Loucy (cell line): ENCODE measurements at regions not wholly inside any gene's neighbourhood (a gene's known extent, or its start where the extent isn't known, plus 50 kb on each side); places are given as distances from the start of the nearest gene placed in this dataset.

Experiments used
- H2AFZ ChIP-seq: fragments of 200-600 bp; sonication (generic); 2 replicates; pipeline ENCODE4 v1.6.0; 2016; ENCODE audit warnings: antibody characterized with exemption, mild to moderate bottlenecking, low read length, moderate library complexity
- H3F3A ChIP-seq: fragments of 200-600 bp; 2 replicates; pipeline ENCODE4 v1.6.0; 2016; ENCODE audit warnings: antibody characterized with exemption, low read depth, mild to moderate bottlenecking
- H3K27me3 ChIP-seq: fragments of 200-600 bp; sonication (generic); 2 replicates; pipeline ENCODE4 v1.6.1; 2014; ENCODE audit warnings: low read length, mild to moderate bottlenecking; ENCODE audit not compliant: insufficient read depth, poor library complexity, severe bottlenecking
- H3K36me3 ChIP-seq: fragments of 200-600 bp; sonication (generic); 2 replicates; pipeline ENCODE4 v1.6.1; 2016; ENCODE audit warnings: low read length; ENCODE audit not compliant: insufficient read depth
- H3K4me1 ChIP-seq: fragments of 200-600 bp; sonication (generic); 2 replicates; pipeline ENCODE4 v1.5.1; 2014; ENCODE audit warnings: low read length, mild to moderate bottlenecking; ENCODE audit not compliant: insufficient read depth, poor library complexity, severe bottlenecking
- H3K4me2 ChIP-seq: fragments of 200-600 bp; sonication (generic); 2 replicates; pipeline ENCODE4 v1.6.0; 2014; ENCODE audit warnings: antibody characterized with exemption, low read length, low read depth, mild to moderate bottlenecking; ENCODE audit not compliant: poor library complexity, severe bottlenecking
- H3K4me3 ChIP-seq: fragments of 200-600 bp; sonication (generic); 2 replicates; pipeline ENCODE4 v1.5.1; 2014; ENCODE audit warnings: low read length, mild to moderate bottlenecking, mixed read lengths; ENCODE audit not compliant: poor library complexity, severe bottlenecking
- H3K79me2 ChIP-seq: fragments of 200-600 bp; sonication (generic); 2 replicates; pipeline ENCODE4 v1.6.1; 2014; ENCODE audit warnings: low read length; ENCODE audit not compliant: insufficient read depth
- H3K9ac ChIP-seq: fragments of 200-600 bp; sonication (generic); 2 replicates; pipeline ENCODE4 v1.6.0; 2014; ENCODE audit warnings: mild to moderate bottlenecking, low read depth, low read length, moderate library complexity; ENCODE audit not compliant: poor library complexity, severe bottlenecking
- H3K9me2 ChIP-seq: fragments of 200-600 bp; sonication (generic); replicated peaks from 2 replicates; pipeline ENCODE4 v1.6.1; 2016; ENCODE audit warnings: low read depth, low read length, mixed read lengths
- H3K9me3 ChIP-seq: fragments of 200-600 bp; sonication (generic); 2 replicates; pipeline ENCODE4 v1.6.1; 2014; ENCODE audit warnings: mild to moderate bottlenecking, antibody characterized with exemption, low read length, low read depth; ENCODE audit not compliant: insufficient read depth
- H4K20me1 ChIP-seq: fragments of 200-600 bp; sonication (generic); 2 replicates; pipeline ENCODE4 v1.6.0; 2014; ENCODE audit warnings: antibody characterized with exemption, low read length, mild to moderate bottlenecking; ENCODE audit not compliant: insufficient read depth, poor library complexity, severe bottlenecking
- EZH2phosphoT487 ChIP-seq: fragments of 200-600 bp; IDR thresholded peaks from 2 replicates; pipeline ENCODE4 v1.6.1; 2018; ENCODE audit warnings: antibody characterized with exemption, mild to moderate bottlenecking, moderate library complexity, borderline replicate concordance
- TF ChIP-seq, protein P1 (sequence below): fragments of 200-600 bp; sonication (generic); conservative IDR thresholded peaks from 2 replicates; pipeline ENCODE4 v1.5.1; 2014; ENCODE audit warnings: mild to moderate bottlenecking, antibody characterized with exemption, low read length

DNA sequence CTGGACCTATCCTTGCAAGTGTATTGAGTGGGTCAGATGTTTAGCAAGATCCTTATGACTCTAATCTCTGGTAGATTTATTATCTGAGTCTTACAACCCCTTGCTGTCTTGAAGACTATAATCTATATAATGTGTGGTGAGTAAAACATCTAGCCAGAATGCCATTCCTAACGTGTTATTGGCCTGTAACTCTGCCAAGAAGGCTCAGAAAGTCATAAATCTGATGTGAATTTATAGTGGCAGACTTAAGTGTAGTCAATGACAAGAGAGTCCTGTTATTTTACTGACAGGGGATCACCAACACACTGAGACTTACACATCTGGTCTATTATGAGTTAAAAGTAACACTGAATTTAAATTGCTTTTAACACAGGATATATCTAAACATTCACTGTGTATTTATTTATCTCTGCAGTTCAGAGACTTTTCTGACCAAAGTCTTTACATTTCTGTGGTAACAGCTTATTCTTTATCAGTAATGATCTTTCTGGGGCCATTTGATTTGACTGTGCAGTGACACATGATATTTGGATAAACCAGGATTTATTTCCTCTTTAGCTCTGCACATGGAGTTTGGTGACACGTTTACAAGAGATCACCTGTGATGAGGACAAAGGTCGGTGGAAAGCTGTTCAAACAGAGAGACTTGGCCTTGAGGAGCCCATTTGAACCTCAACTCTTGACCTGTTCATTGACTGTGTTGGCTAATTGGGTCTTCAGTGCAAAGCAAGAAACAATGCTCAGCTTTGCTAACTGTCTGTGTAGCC, 415.8 kb downstream of the STIM2 start:
- H3K79me2 ChIP-seq: no peaks in the 10 kb centered on the region
- no peaks in the 10 kb centered on the region for H3K9me3 ChIP-seq

DNA sequence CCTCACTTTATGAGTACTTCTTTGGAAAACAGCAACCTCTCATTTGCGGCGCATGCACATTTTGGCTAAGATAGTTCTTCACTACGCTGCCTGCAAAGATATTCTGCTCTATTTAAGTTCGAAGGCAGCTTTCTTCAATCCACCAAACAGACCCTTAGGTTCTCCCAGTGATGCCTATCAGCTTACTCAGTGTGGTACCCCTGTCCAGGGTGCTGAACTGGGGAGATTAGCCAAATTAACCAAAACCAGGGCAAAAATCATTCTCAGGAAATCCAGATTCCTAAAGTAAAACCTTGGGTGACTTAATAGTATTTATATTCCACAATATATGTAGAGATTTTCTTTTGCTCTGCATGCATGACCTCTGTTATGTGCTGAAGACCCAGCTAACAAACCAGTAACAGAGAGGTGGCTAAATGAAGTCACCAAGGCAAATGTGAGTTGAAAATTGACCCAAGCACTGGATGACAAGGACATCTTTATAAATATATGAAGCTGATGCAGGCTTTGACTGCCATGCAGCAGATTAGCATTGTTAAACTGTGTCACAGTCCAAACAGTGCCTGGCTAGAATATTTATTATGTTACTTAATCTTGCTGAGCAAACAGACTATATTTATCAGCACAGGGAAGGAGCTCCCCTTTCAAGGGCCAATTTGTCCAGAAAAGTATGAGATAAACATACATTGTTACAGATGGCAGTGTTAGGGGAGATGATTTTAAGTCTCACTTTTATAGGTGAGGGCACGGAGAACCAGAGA, 418.2 kb downstream of the STIM2 start:
- no peak overlapping the region for H3K4me2 ChIP-seq
- no peaks in the 10 kb centered on the region for H3K79me2 ChIP-seq
- TF ChIP-seq EZH2phosphoT487: no peak
- TF ChIP-seq, protein P1, sequence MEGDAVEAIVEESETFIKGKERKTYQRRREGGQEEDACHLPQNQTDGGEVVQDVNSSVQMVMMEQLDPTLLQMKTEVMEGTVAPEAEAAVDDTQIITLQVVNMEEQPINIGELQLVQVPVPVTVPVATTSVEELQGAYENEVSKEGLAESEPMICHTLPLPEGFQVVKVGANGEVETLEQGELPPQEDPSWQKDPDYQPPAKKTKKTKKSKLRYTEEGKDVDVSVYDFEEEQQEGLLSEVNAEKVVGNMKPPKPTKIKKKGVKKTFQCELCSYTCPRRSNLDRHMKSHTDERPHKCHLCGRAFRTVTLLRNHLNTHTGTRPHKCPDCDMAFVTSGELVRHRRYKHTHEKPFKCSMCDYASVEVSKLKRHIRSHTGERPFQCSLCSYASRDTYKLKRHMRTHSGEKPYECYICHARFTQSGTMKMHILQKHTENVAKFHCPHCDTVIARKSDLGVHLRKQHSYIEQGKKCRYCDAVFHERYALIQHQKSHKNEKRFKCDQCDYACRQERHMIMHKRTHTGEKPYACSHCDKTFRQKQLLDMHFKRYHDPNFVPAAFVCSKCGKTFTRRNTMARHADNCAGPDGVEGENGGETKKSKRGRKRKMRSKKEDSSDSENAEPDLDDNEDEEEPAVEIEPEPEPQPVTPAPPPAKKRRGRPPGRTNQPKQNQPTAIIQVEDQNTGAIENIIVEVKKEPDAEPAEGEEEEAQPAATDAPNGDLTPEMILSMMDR: no peak
- H3K27me3 ChIP-seq: no peaks in the 10 kb centered on the region
- no peak overlapping the region for H2AFZ ChIP-seq
- H3K9me3 ChIP-seq: no peaks in the 10 kb centered on the region
- H4K20me1 ChIP-seq: no peaks in the 10 kb centered on the region
- no peaks in the 10 kb centered on the region for H3F3A ChIP-seq
- H3K9me2 ChIP-seq: no peaks in the 10 kb centered on the region
- no peak overlapping the region for H3K9ac ChIP-seq
- no peaks in the 10 kb centered on the region for H3K36me3 ChIP-seq
- no peaks in the 10 kb centered on the region for H3K4me1 ChIP-seq
- no peak overlapping the region for H3K4me3 ChIP-seq

More for the DNA sequence above, 415.8 kb downstream of the STIM2 start:
- Histone ChIP-seq H3K27me3 (no peaks in the 10 kb centered on the region), H4K20me1 (no peaks in the 10 kb centered on the region), H3K36me3 (no peaks in the 10 kb centered on the region), H3K4me3 (no peak overlapping the region), H3K9me2 (no peaks in the 10 kb centered on the region), H2AFZ (no peak overlapping the region), H3K4me1 (no peaks in the 10 kb centered on the region), H3K4me2 (no peak overlapping the region), H3F3A (no peaks in the 10 kb centered on the region), H3K9ac (no peak overlapping the region)
- TF ChIP-seq, protein P1: no peak
- no peak for TF ChIP-seq EZH2phosphoT487

DNA sequence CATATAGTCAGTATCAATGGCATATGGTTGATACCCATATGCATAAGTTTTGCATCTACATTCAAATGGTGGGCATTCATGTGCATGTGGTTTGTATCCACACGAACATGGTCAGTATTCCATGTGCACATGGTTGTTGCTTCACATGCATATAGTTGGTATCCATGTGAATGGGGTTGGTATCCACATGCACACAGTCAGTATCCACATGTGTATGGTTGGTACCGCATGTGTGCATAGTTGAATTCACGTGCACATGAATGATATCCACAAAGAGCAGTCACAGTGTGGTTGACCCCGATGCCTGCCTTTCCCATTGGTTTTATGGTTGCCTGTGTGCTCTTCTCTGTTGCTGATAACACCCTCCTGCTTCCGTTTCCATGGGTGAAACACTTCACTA, 427.9 kb downstream of the STIM2 start:
- H2AFZ ChIP-seq: no peak overlapping the region
- H3K79me2 ChIP-seq: no peaks in the 10 kb centered on the region
- no peaks in the 10 kb centered on the region for H3K27me3 ChIP-seq
- H3F3A ChIP-seq: no peaks in the 10 kb centered on the region
- H3K4me2 ChIP-seq: no peak overlapping the region
- no peaks in the 10 kb centered on the region for H3K9me2 ChIP-seq
- H3K4me3 ChIP-seq: no peak overlapping the region
- H3K36me3 ChIP-seq: no peaks in the 10 kb centered on the region
- H3K4me1 ChIP-seq: no peaks in the 10 kb centered on the region
- no peak overlapping the region for H3K9ac ChIP-seq
- TF ChIP-seq, protein P1: no peak
- TF ChIP-seq EZH2phosphoT487: no peak
- H4K20me1 ChIP-seq: no peaks in the 10 kb centered on the region
- no peaks in the 10 kb centered on the region for H3K9me3 ChIP-seq
